Gastroesophageal sphincter (tissue), 3 donors: ENCODE measurements at regions not wholly inside any gene's neighbourhood (a gene's known extent, or its start where the extent isn't known, plus 50 kb on each side); places are given as distances from the start of the nearest gene placed in this dataset.

Experiments
- EP300 ChIP-seq: sonication (generic); formaldehyde crosslinking; IDR thresholded peaks from one replicate; pipeline ENCODE4 v1.6.1; 2017; ENCODE audit warnings: antibody characterized with exemption, mild to moderate bottlenecking
- POLR2A ChIP-seq, 2 donors: fragments of 450-650 bp; IDR thresholded peaks; one replicate each; pipeline ENCODE4 v1.6.1; 2017; ENCODE audit warnings: antibody characterized with exemption in 2 of 2, mild to moderate bottlenecking in 2 of 2, moderate library complexity in 1 of 2
- TF ChIP-seq, protein P1 (sequence below), 4 experiments: fragments of 200-600 bp in 2 of 4; fragments of 450-650 bp in 2 of 4; sonication (generic) in 1 of 4; IDR thresholded peaks; one replicate each; pipeline ENCODE4 v1.5.1; 2017 to 2019; ENCODE audit warnings: antibody characterized with exemption in 4 of 4, mild to moderate bottlenecking in 2 of 4, moderate library complexity in 2 of 4

DNA sequence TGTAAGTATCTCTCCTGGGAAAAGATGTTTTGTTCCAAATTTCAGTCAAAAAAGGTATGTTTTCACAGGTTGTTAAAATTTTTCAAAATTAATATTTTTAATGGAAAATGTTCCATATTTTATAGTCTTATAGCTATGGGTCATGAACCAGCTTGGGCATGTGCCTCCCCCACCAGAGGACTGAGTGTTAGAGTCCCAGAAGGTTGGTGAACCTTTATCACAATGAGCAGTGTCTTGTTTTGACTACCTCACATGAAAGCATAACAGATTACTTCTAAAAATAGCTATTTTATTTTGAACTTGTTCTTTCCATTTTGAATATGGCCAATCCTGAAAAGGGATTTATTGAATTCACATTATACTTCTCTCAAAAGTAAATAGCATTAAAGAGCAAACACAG is 112.5 kb upstream of the TSC22D1 start:
- TF ChIP-seq, protein P1, sequence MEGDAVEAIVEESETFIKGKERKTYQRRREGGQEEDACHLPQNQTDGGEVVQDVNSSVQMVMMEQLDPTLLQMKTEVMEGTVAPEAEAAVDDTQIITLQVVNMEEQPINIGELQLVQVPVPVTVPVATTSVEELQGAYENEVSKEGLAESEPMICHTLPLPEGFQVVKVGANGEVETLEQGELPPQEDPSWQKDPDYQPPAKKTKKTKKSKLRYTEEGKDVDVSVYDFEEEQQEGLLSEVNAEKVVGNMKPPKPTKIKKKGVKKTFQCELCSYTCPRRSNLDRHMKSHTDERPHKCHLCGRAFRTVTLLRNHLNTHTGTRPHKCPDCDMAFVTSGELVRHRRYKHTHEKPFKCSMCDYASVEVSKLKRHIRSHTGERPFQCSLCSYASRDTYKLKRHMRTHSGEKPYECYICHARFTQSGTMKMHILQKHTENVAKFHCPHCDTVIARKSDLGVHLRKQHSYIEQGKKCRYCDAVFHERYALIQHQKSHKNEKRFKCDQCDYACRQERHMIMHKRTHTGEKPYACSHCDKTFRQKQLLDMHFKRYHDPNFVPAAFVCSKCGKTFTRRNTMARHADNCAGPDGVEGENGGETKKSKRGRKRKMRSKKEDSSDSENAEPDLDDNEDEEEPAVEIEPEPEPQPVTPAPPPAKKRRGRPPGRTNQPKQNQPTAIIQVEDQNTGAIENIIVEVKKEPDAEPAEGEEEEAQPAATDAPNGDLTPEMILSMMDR (IDR thresholded peaks at IDR 0.05): no peak
- TF ChIP-seq EP300: no peak
- no peak for TF ChIP-seq POLR2A (IDR thresholded peaks at IDR 0.05)
